ENCODE measurements at regions not wholly inside any gene's neighbourhood (a gene's known extent, or its start where the extent isn't known, plus 50 kb on each side); places are given as distances from the start of the nearest gene placed in this dataset.

DNA sequence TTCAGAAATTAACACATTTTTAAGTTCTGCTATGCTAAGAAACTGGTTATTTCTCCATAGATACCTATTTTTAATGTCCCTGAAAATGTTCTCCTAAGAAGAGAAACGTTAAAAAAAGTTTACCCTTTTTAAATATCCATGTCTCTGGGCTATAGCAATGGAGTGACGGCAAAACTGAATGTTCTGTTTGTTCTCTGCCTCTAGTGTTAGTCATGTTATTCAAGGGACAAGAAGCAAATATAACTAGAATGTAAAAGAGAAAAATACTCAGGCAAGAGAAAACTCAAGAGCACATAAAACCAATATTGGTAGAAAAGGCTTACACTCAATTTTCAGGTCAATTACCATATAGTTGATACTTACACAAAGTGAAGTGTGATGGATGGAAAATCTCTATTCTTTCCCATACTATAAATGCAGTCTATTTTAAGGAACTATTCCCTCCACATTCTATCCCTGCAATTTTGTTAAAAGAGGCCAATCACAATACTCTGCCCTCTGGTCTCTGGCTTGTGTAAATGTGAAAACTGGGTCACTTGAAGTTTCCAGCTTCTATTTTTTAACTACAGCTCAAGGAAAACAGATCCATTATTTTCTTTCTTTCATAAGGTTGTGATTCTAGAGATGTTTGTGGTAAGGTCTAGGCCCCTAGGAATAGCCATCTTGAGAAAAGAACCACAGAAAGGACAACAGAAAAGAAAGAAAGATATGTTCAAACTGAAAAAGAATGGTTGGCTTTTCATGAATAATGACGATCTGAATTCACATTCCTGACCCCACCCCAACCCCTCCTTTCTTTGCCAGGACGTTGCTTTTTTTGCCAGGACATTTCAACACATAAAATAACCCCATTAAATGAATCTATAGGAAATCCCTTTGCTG lies 200.3 kb upstream of the FAM83B start:
- peak; percentile 87 for DNase-seq

DNA sequence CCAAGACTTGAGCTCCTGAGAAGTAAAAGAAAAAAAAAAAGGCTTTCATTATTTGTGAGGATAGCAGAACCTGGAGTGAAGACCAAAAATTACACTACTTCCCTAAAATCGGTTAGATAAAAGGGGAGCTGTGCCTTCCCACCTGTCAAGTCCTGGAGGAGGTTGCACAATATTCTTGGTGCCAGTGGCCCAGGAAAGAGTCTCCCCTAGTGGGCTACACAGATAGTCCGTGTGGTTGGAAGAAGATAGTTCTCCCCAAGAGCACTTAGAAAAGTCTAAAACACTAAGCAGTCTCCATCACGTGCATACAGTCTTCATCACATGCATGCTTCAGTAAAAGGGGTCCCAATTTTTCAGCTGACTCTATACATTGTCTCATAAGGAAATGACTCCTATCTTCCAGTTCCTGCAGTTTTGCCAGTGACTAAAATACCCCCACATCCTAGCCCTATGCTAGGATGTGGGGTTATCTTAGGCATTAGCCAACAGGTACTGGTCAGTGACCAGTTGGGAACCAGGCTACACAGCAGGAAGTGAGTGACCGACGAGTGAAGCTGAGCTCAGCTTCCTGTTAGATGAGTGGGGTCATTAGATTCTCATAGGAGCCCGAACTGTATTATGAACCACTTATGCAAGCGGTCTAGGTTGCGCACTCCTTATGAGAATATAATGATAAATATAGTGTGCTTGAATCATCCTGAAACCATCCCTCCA lies 199.5 kb upstream of the FAM83B start:
- no peak for DNase-seq

DNA sequence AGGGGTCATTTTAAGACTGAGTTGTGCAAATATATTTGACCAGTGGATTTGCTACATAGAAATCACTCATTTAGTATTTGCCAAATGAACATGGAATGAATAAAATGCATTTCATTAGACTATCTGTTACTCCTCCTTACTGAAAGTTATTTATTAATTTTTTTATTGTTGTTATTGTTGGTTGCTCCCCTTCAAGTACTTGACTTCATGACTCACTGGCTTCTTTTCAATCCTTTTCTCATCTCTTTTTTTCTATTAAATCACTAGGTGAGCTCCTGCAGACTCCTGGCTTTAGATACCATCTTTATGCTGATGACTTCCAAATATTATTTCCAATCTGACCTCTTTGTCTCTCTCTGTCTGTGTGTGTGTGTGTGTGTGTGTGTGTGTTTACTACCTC lies 192.2 kb upstream of the FAM83B start:
- DNase-seq, result no peak

DNA sequence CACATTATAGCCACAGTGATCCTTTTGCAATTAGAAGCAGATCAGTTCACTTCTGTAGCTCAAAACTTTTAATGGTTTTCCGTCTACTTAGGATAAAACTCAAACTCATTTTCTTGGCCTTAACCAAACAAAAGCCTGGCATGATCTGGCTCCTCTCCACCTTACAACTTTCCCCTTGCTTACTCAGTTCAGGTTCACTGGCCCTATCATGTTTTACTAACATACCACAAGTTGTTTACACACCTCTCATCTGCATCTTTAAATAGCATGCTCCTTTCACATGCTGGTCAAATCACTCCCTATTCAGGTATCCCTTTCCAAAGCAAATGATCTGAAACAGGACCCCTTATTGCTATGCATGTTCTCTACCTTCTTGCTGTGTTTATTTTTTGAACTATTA lies 191.4 kb upstream of the FAM83B start:
- no peak for DNase-seq

DNA sequence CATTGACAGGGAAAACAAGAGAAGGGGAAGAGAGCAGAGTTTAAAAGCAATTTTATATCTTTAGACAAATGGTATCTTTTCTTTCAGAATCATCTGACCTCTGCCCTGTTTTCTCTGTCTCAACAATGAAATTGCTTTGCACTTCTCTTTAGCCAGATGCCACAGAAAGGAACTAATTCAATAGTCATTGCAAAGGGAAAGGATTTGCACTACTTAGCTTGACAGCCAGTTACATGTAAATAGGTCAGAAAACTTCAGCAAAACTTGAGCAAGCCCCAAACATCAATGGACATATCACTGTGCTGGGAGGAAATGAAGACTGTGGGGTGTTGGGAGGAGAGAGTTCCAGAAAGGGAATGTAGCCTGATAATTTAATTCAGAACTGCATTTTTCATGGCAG lies 181.3 kb upstream of the FAM83B start:
- no peak for DNase-seq

DNA sequence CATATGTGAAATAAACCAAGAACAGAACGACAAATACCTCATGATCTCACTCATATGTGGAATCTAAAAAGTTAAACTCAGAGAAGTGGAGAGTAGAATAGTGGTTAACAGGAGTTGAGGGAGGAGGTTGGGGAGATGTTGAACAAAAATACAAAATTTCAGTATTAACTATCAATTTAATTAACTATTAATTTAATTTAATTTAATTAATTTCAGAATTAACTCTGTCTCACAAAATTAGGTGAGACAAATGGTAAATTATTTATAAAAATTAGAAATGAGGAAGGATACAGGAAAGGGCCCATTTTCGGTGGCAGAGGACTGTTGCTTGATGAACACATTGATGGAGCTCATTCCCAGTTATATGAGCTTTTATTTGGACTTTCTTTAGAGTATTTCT lies 166.0 kb upstream of the FAM83B start:
- no peak for DNase-seq

DNA sequence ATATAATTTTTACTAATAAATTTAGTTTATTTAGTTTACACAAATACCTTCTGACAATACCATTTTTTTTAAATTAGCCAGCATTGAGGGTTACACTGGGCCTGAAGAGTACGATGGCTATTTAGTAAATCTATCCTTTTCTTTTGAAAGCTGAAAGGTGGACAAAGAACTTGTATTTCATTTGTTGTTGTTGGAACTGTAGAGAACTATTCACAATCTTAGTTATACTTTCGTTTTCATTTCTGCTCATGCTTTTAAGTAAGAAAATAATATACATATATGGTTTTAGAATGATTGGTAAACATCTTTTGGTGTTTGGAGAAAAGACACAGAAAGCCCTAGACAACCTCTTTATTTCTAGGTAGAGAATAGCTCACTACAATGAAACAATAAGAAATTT lies 165.3 kb upstream of the FAM83B start:
- DNase-seq, result no peak

DNA sequence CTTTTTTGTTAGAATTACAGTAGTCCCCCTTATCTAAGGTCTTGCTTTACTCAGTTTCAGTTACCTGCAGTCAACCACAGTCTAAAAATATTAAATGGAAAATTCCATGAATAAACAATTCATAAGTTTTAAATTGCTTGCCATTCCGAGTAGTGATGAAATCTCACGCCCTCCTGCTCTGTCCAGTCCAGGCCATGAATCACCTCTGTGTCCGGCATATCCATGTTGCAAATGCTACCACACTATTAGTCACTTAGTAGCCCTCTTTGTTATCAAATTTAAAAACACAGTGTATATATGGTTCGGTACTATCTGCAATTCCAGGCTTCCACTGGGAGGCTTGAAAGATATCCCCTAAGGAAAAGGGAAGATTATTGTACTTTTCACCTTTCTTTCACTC lies 164.6 kb upstream of the FAM83B start:
- peak; percentile 74 for DNase-seq

DNA sequence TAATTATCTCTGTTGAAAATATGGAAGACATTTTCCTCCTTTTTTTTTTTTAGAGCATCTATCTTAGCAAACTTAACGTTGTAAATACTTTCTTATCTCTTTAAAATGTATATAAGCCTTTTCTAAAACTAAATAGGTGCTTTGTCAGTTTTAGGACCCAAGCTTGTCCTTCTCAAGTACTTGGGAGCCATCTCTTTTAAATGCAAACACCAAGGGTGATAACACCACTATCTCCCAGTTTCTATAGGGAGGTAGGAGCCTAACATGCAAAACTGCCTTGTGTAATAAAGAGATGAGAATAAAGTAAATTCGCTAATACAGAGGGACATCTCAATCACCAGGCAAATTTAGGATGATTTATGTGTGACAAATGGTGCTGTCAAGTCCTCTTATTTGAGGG lies 157.0 kb upstream of the FAM83B start:
- no peak for DNase-seq

DNA sequence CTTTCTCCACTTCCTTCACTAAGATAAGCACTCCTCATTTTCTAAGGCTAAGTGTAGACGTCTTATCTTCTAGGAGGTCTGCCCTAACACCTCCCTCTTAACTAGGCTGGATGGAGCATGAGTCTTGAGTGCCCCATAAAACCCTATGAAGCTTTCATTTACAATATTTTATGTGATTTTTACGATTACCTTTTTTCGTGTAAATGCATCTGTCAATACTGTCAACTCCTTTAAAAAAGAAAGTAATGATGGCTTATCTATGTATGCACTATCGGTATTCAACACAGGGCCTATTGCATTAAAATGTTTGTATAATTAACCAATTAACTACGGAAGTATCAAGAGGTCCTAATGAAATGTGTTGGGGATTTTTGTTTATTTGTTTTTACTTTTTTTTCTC lies 156.0 kb upstream of the FAM83B start:
- no peak for DNase-seq

DNA sequence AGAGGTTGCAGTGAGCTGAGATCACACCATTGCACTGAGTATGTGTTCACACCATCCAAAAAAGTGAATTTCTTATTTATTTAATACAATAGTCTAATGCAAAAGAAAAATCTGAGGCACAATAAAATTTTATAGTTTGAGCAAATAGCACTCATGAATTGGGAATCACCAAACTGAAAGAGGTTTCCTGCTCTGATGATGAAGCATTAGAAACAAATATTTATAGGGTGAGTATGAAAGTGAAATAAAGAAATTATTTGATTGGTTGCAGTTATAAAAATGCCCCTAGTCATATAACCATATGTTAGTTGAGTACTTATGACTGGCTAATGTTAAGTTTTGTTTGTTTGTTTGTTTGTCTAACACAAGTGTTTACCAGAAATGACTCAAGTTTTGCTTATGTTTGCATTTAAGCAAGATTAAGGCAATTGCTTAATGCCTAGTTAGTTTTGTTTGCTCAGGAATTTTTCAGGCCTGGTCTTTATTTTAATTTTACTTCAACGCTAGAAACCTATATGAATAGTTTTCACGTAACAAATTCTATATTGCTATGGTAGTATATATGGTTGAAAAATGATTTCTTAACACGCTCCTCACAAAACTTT lies 151.5 kb upstream of the FAM83B start:
- no peak for DNase-seq

DNA sequence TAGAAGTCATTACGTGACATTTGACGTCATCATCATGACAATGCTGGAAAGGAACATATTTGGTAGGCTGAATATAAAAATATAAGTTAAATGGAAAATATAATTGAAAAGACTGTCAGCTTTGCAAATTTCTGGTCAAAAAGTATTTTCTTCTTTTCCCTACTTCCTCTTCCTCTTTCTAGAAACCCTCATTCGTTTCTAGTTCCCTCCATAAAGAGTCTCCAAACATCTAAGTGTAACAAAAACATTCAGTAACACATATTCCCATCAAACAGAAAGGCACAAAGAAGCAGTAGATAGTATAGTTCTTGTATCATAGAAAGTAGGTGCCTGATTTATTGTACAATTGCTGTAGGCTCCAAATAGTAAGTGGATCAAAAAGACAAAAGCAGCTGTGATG lies 150.8 kb upstream of the FAM83B start:
- no peak for DNase-seq

DNA sequence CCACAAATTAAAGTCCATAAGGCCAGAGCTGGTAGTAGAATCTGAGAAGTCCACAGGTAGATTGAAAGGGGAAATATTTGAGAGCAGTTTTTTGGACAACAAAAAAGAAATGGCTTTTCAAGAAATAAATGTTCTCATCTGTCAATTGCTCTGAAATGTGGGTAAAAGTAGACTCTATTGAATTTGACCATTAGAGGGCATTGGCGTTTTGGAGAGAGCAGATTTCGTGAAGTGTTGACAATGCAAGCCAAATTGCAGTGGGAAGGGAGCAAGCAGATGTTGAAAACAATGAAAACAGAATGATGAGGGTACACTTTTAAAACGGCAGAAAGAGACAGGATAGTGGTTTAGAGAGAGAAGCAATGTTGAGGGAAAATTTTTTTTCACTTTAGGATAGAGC lies 149.1 kb upstream of the FAM83B start:
- peak; percentile 48 for DNase-seq

DNA sequence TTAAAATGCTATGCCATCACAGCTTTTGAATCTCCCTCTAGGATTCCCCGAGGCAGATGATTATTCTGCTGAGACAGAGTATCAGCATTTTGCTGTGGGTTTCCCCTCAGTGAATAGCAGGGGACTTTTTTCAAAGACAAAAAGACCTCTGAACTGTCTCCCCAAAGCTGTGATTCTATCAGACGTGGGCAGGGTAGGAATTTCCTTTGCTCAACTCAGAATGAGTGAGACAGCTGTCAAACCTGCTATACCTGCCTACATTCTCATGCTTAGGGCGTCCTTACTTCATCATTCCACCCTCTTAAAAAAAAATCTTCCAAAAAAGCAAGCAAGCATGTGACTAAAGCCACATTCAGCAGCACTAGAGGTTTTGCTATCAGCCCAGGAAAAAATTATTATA lies 147.6 kb upstream of the FAM83B start:
- no peak for DNase-seq

DNA sequence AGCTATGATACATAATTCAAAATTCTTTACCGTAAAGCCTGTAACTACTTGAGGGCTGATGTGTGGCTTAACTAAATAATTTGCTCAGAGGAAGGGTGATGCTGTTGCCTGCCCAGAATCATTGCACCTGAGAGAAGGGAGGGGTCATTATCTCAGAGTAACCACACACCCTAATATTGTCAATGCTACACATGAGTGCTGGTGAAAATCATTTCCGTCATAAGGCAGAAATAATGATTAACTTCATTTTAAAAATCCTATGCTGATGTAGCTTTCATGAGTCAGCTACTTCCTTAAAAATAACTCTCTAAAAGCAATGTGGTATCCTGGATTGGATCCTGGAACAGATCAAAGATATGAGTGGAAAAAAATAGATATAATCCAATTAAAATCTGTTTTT lies 146.4 kb upstream of the FAM83B start:
- no peak for DNase-seq

DNA sequence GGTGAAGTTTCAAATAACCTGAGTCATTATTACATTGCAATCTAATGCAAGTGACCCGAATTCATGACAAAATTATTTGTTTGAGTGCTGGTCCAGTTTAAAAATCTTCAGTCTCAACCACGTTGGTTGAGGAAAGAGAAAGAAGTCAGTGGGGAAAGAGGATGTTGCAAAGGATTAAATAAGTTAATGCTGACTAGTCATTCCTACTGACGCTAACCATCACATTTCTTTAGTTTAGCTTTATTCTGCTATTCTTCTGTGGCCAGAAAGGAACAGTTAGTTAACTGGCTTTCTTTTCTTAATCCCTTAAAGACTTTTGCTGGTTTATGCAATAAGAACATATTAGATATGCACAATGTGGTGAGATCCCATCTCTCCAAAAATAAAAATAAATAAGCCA lies 143.8 kb upstream of the FAM83B start:
- no peak for DNase-seq

DNA sequence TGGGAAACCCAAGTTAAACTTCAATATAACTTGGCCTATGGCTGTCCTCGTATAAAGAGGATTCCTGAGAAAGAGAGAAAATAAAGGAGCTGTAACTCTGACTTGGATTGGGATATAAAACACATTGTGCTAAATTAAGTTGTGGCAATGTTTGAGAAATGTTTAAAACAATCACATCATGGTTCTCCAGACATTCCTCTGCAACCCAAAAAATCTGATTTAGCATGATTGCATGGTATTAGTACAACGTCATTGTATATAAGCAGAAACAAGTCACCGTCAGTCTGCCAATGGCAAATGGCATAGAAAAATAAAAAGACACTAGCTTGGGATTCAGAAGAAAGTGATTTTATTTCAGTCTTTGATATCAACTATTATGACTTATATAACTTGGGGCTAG lies 140.2 kb upstream of the FAM83B start:
- peak; percentile 32 for DNase-seq

DNA sequence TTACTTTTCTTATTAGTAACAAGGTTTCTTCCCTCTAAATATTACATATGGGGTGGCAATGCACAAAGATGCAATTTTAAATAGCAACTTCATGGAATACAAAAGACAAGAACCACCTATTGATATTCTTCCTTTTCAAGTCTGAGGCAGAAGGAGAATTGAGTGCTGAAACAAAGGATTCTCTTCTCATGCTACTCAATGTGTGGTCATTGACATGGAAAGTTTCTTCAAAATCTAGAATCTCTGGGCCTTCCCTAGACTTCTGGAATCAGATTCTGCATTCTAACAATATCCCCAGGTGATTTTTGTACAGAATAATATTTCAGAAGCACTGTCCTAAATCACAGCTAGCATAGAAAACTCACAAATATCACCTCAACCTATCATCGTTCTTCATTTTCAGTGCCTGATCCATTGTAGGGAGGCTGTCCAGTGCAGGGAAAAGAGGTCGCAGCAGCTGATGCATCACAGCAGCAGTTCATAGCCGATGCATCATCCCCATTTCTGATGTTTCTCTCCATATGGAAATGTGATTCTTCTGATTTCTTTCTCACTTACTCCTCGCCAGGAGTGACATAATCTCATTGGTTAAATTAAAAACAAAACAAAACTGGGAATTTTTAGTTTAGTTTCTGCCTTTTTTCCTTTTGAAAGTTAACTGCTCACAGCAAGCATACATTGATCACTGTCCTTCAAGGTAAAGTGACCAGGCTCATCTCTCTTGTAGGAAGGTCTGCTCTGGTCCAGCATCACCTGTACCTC lies 139.5 kb upstream of the FAM83B start:
- no peak for DNase-seq

DNA sequence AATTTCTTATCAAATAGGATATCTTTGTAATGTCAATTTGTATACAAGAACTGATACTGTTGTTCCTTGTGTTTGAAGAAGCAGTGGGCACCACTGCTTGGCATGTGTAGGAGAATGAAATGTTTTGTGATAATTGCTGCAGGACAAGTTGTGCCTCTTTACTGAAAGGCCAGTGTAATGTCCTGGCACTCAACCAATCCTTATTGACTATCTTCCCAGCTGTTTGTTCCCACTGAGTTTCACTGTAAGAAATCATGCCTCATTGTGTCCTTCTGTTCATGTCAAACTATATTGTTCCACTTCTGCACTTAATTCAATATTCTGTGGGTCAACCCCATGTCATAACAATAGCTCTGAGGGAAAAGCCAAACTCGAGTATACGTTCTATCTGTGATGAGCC lies 136.1 kb upstream of the FAM83B start:
- no peak for DNase-seq

DNA sequence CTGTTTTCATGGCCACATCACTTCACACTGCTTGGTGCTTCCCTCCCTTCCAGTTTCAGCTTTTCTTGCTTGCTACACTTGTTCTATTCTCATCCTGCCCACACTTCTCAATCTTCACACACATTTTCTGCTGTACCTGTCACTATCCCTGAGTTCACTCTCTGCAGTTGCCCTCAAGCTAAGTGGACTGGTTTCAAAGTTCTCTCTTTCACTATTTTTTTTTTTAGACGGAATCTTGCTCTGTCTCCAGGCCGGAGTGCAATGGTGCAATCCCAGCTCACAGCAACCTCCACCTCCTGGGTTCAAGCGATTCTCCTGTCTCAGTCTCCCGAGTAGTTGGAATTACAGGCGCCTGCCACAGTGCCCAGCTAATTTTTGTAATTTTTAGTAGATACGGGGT lies 130.6 kb upstream of the FAM83B start:
- no peak for DNase-seq

DNA sequence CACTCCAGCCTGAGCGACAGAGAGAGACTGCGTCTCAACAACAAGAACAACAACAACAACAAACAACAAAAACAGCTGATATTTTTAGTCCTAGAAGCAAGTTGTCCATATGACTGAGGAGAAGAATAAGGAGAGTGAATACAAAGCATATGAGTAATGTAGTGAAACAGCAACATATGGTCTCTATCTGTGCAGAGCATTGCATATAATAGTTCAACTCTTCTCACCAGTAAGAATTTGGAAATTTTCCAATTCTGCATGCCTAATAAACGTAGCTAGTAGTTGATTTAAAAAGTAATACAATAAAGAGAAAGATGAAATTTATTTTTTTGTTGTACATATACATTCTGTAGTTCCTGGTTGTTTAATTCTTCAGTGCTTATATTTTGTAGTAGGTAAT lies 129.7 kb upstream of the FAM83B start:
- peak; percentile 74 for DNase-seq

DNA sequence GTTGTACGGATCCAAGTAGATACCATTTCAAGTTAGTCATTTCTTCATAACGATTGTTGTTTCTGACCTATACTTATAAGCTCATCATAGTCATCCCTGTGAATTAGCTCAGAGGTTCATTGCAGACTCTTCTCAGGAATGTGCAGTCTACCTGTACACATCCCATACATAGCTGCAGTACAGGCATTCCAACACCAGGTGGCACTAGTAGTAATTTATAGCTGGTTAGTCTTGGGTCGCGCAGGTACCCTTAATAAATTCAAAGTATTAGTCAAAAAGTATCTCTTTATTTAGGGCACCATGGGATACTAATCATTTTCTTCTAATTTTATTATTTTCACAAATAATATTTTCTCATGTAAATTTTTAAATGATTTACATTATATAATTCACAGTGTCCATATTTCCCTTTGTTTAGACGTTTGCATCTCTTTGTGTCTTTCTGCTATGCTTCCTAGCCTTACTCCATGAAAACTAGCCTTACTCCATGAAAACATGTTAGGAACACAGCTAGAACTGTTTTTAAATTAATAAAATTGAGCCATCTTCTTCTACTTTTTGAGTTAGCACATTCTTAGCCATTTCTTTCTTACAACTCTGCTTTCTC lies 128.6 kb upstream of the FAM83B start:
- DNase-seq, result peak; percentile 65

DNA sequence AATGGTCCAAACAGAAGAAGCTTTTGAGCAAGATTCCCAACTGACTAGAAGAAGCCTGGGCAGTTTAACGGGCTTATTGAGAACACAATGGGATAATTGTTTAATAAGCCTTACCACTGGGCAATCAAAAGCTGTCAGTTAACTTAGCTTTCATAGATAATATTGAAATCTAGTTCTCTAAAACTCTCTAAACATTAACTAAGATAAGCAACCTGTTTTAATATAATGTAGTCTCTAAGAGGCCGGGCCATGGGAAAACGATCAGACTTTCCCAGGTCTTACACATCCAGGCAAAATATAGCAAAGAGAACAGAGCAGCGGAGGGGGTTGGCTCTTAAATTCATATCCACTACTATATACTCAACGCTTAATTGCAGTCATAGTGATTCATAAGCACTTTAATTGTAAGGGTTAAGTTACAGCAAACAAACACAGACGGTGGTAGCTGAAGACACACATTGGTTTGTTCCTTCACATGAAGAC lies 128.0 kb upstream of the FAM83B start:
- no peak for DNase-seq

Data from fibroblast of upper back skin (primary cell).